Left ventricle myocardium inferior (tissue), 1 donor: ENCODE measurements at regions not wholly inside any gene's neighbourhood (a gene's known extent, or its start where the extent isn't known, plus 50 kb on each side); places are given as distances from the start of the nearest gene placed in this dataset.
A peak's percentile ranks its signal among the peaks of the same experiment; 100 is the strongest.
"Not testable (repeated sequence)": the region's sequence is repeated elsewhere in the genome, so short reads cannot be mapped to it uniquely, and the experiment has no call there.

Source experiments
- DNase-seq: peaks from one replicate; pipeline ENCODE4 v3.0.0-alpha.2; 2020
- H3K27ac ChIP-seq: fragments of 200-600 bp; replicated peaks from 2 replicates; pipeline ENCODE4 v1.8.0; 2021
- H3K27me3 ChIP-seq: fragments of 200-600 bp; 2 replicates; pipeline ENCODE4 v1.8.0; 2021; ENCODE audit warnings: low read depth
- H3K36me3 ChIP-seq: fragments of 200-600 bp; 2 replicates; pipeline ENCODE4 v1.8.0; 2021
- H3K4me1 ChIP-seq: fragments of 200-600 bp; 2 replicates; pipeline ENCODE4 v1.8.0; 2021
- H3K4me3 ChIP-seq: fragments of 200-600 bp; 2 replicates; pipeline ENCODE4 v1.8.0; 2021; ENCODE audit warnings: mild to moderate bottlenecking, moderate library complexity
- H3K9me3 ChIP-seq: fragments of 200-600 bp; replicated peaks from 2 replicates; pipeline ENCODE4 v1.8.0; 2021
- intact Hi-C: fragments of 100-400 bp; cut with micrococcal nuclease; formaldehyde crosslinking; loops from one replicate; pipeline ENCODE4 v1.11.0; 2022
- TF ChIP-seq, protein P1 (sequence below): fragments of 200-600 bp; IDR thresholded peaks from 2 replicates; pipeline ENCODE4 v1.8.0; 2021; ENCODE audit warnings: antibody characterized with exemption, mild to moderate bottlenecking, borderline replicate concordance
- donor health status: DM: no; HTN: yes; CAD: no; lungs with severe emphysema.

- no peak for DNase-seq
- H3K27me3 ChIP-seq: no peaks in the 10 kb centered on the region
- no peaks in the 10 kb centered on the region for H3K9me3 ChIP-seq
- TF ChIP-seq, protein P1, sequence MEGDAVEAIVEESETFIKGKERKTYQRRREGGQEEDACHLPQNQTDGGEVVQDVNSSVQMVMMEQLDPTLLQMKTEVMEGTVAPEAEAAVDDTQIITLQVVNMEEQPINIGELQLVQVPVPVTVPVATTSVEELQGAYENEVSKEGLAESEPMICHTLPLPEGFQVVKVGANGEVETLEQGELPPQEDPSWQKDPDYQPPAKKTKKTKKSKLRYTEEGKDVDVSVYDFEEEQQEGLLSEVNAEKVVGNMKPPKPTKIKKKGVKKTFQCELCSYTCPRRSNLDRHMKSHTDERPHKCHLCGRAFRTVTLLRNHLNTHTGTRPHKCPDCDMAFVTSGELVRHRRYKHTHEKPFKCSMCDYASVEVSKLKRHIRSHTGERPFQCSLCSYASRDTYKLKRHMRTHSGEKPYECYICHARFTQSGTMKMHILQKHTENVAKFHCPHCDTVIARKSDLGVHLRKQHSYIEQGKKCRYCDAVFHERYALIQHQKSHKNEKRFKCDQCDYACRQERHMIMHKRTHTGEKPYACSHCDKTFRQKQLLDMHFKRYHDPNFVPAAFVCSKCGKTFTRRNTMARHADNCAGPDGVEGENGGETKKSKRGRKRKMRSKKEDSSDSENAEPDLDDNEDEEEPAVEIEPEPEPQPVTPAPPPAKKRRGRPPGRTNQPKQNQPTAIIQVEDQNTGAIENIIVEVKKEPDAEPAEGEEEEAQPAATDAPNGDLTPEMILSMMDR: no peak
- peaks cover 20% of the 10 kb centered on the region for H3K4me1 ChIP-seq
- intact Hi-C loops: no loop called here
- no peak overlapping the region for H3K27ac ChIP-seq
- no peaks in the 10 kb centered on the region for H3K36me3 ChIP-seq
- H3K4me3 ChIP-seq: no peak overlapping the region
These were observed 84.5 kb upstream of the FREM1 start for GRCh38 chr9:14994738-14995137.

- H3K36me3 ChIP-seq: no peaks in the 10 kb centered on the region
These were observed 83.8 kb upstream of the FREM1 start for GRCh38 chr9:14993901-14994554.

GRCh38 chr9:14993061-14993800 is 83.0 kb upstream of the FREM1 start:
- H3K4me3 ChIP-seq: peak overlapping the region; percentile 70
- H3K9me3 ChIP-seq: no peaks in the 10 kb centered on the region
- H3K36me3 ChIP-seq: no peaks in the 10 kb centered on the region
- DNase-seq: peak; percentile 87
- TF ChIP-seq, protein P1: no peak
- intact Hi-C loops: no loop called here
- H3K4me1 ChIP-seq: peaks cover 20% of the 10 kb centered on the region
- no peaks in the 10 kb centered on the region for H3K27me3 ChIP-seq
- H3K27ac ChIP-seq: peak overlapping the region; percentile 25

More at GRCh38 chr9:14993901-14994554, 83.8 kb upstream of the FREM1 start:
- Histone ChIP-seq H3K27ac (peak overlapping the region; percentile 25), H3K4me1 (peaks cover 20% of the 10 kb centered on the region), H3K27me3 (no peaks in the 10 kb centered on the region), H3K9me3 (no peaks in the 10 kb centered on the region), H3K4me3 (peak overlapping the region; percentile 70)
- TF ChIP-seq, protein P1: no peak
- intact Hi-C loops: no loop called here
- DNase-seq: no peak

- Histone ChIP-seq H3K4me3 (peak overlapping the region; percentile 70), H3K36me3 (no peaks in the 10 kb centered on the region), H3K27ac (no peak overlapping the region), H3K9me3 (no peaks in the 10 kb centered on the region), H3K4me1 (peaks cover 20% of the 10 kb centered on the region), H3K27me3 (no peaks in the 10 kb centered on the region)
- TF ChIP-seq, protein P1: no peak
- no peak for DNase-seq
- intact Hi-C loops: no loop called here
These were observed 82.3 kb upstream of the FREM1 start for GRCh38 chr9:14992516-14992915.

GRCh38 chr9:14992081-14992480 is 81.9 kb upstream of the FREM1 start:
- Histone ChIP-seq H3K4me1 (peaks cover 20% of the 10 kb centered on the region), H3K27me3 (no peaks in the 10 kb centered on the region), H3K36me3 (no peaks in the 10 kb centered on the region), H3K9me3 (no peaks in the 10 kb centered on the region), H3K27ac (no peak overlapping the region), H3K4me3 (peak overlapping the region; percentile 70)
- TF ChIP-seq, protein P1: no peak
- no peak for DNase-seq
- intact Hi-C loops: no loop called here

DNA sequence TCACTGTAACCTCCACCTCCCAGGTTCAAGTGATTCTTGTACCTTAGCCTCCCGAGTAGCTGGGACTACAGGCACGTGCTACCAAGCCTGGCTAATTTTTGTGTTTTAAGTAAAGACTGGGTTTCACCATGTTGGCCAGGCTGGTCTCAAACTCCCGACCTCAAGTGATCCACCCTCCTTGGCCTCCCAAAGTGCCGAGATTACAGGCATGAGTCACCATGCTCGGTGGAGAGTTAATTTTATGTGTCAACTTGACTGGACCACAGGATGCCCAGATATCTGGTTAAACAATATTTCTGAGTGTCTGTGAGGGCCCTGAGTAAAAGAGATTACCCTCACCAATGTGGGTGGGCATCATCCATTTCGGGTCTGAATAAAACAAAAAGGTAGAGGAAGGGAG is 80.4 kb upstream of the FREM1 start:
- H3K27ac ChIP-seq, H3K27me3 ChIP-seq, intact Hi-C loops, DNase-seq, H3K9me3 ChIP-seq, H3K4me3 ChIP-seq, H3K36me3 ChIP-seq: not testable (repeated sequence)
- H3K4me1 ChIP-seq: peaks cover 20% of the 10 kb centered on the region
